ENCODE measurements at regions not wholly inside any gene's neighbourhood (a gene's known extent, or its start where the extent isn't known, plus 50 kb on each side); places are given as distances from the start of the nearest gene placed in this dataset.

- TF ChIP-seq JUND (IDR thresholded peaks at IDR 0.05; ENCODE audit: low read depth) = no peak
- no peak for DNase-seq (ENCODE audit: low read depth in 1 of 2, low spot score in 1 of 2)
- in situ Hi-C loops (cut with HindIII; ENCODE audit: low pct_unique_long_range_greater_than_20kb, low sequenced_read_pairs) = no loop called here
Measured at GRCh38 chr13:57784633-57785032, 153.1 kb downstream of the PCDH17 start.

- DNase-seq (ENCODE audit: low read depth in 1 of 2, low spot score in 1 of 2) = no peak
- in situ Hi-C loops (cut with HindIII; ENCODE audit: low pct_unique_long_range_greater_than_20kb, low sequenced_read_pairs) = no loop called here
- no peak for TF ChIP-seq JUND (IDR thresholded peaks at IDR 0.05; ENCODE audit: low read depth)
Measured at GRCh38 chr13:57787058-57787791, 155.7 kb downstream of the PCDH17 start.

- no peak for DNase-seq (ENCODE audit: low read depth in 1 of 2, low spot score in 1 of 2)
- in situ Hi-C loops (cut with HindIII; ENCODE audit: low pct_unique_long_range_greater_than_20kb, low sequenced_read_pairs) = no loop called here
- no peak for TF ChIP-seq JUND (IDR thresholded peaks at IDR 0.05; ENCODE audit: low read depth)
Measured at GRCh38 chr13:57799624-57800023, 168.1 kb downstream of the PCDH17 start.

GRCh38 chr13:57813651-57814050 is 182.1 kb downstream of the PCDH17 start:
- in situ Hi-C loops (cut with HindIII; ENCODE audit: low pct_unique_long_range_greater_than_20kb, low sequenced_read_pairs) = no loop called here
- no peak for DNase-seq (ENCODE audit: low read depth in 1 of 2, low spot score in 1 of 2)
- no peak for TF ChIP-seq JUND (IDR thresholded peaks at IDR 0.05; ENCODE audit: low read depth)

GRCh38 chr13:57815600-57815999 is 184.1 kb downstream of the PCDH17 start:
- no peak for DNase-seq (ENCODE audit: low read depth in 1 of 2, low spot score in 1 of 2)
- in situ Hi-C loops (cut with HindIII; ENCODE audit: low pct_unique_long_range_greater_than_20kb, low sequenced_read_pairs) = no loop called here
- TF ChIP-seq JUND (IDR thresholded peaks at IDR 0.05; ENCODE audit: low read depth) = no peak

GRCh38 chr13:57820924-57821323 is 189.4 kb downstream of the PCDH17 start:
- no peak for DNase-seq (ENCODE audit: low read depth in 1 of 2, low spot score in 1 of 2)
- TF ChIP-seq JUND (IDR thresholded peaks at IDR 0.05; ENCODE audit: low read depth) = no peak
- in situ Hi-C loops (cut with HindIII; ENCODE audit: low pct_unique_long_range_greater_than_20kb, low sequenced_read_pairs) = no loop called here

- no peak for DNase-seq (ENCODE audit: low read depth in 1 of 2, low spot score in 1 of 2)
- in situ Hi-C loops (cut with HindIII; ENCODE audit: low pct_unique_long_range_greater_than_20kb, low sequenced_read_pairs) = no loop called here
Measured at GRCh38 chr13:57823704-57824103, 192.2 kb downstream of the PCDH17 start.

GRCh38 chr13:57824121-57824520 is 192.6 kb downstream of the PCDH17 start:
- in situ Hi-C loops (cut with HindIII; ENCODE audit: low pct_unique_long_range_greater_than_20kb, low sequenced_read_pairs) = no loop called here
- no peak for DNase-seq (ENCODE audit: low read depth in 1 of 2, low spot score in 1 of 2)
- TF ChIP-seq JUND (IDR thresholded peaks at IDR 0.05; ENCODE audit: low read depth) = no peak

More at GRCh38 chr13:57823704-57824103, 192.2 kb downstream of the PCDH17 start:
- no peak for TF ChIP-seq JUND (IDR thresholded peaks at IDR 0.05; ENCODE audit: low read depth)

- no peak for TF ChIP-seq JUND (IDR thresholded peaks at IDR 0.05; ENCODE audit: low read depth)
- DNase-seq (ENCODE audit: low read depth in 1 of 2, low spot score in 1 of 2) = no peak
- in situ Hi-C loops (cut with HindIII; ENCODE audit: low pct_unique_long_range_greater_than_20kb, low sequenced_read_pairs) = no loop called here
Measured at GRCh38 chr13:57825066-57825465, 193.5 kb downstream of the PCDH17 start.

GRCh38 chr13:57829496-57829895 is 198.0 kb downstream of the PCDH17 start:
- DNase-seq (ENCODE audit: low read depth in 1 of 2, low spot score in 1 of 2) = no peak
- TF ChIP-seq JUND (IDR thresholded peaks at IDR 0.05; ENCODE audit: low read depth) = no peak
- in situ Hi-C loops (cut with HindIII; ENCODE audit: low pct_unique_long_range_greater_than_20kb, low sequenced_read_pairs) = no loop called here

- TF ChIP-seq JUND (IDR thresholded peaks at IDR 0.05; ENCODE audit: low read depth) = no peak
- DNase-seq (ENCODE audit: low read depth in 1 of 2, low spot score in 1 of 2) = no peak
- in situ Hi-C loops (cut with HindIII; ENCODE audit: low pct_unique_long_range_greater_than_20kb, low sequenced_read_pairs) = no loop called here
Measured at GRCh38 chr13:57832187-57832586, 200.6 kb downstream of the PCDH17 start.

GRCh38 chr13:57837801-57838200 is 206.3 kb downstream of the PCDH17 start:
- in situ Hi-C loops (cut with HindIII; ENCODE audit: low pct_unique_long_range_greater_than_20kb, low sequenced_read_pairs) = no loop called here
- no peak for DNase-seq (ENCODE audit: low read depth in 1 of 2, low spot score in 1 of 2)
- TF ChIP-seq JUND (IDR thresholded peaks at IDR 0.05; ENCODE audit: low read depth) = no peak

GRCh38 chr13:57843521-57843920 is 212.0 kb downstream of the PCDH17 start:
- in situ Hi-C loops (cut with HindIII; ENCODE audit: low pct_unique_long_range_greater_than_20kb, low sequenced_read_pairs) = no loop called here
- TF ChIP-seq JUND (IDR thresholded peaks at IDR 0.05; ENCODE audit: low read depth) = no peak
- no peak for DNase-seq (ENCODE audit: low read depth in 1 of 2, low spot score in 1 of 2)

Measured in T47D (cell line).